ENCODE measurements at regions not wholly inside any gene's neighbourhood (a gene's known extent, or its start where the extent isn't known, plus 50 kb on each side); places are given as distances from the start of the nearest gene placed in this dataset.
"Not testable (repeated sequence)": the region's sequence is repeated elsewhere in the genome, so short reads cannot be mapped to it uniquely, and the experiment has no call there.

DNA sequence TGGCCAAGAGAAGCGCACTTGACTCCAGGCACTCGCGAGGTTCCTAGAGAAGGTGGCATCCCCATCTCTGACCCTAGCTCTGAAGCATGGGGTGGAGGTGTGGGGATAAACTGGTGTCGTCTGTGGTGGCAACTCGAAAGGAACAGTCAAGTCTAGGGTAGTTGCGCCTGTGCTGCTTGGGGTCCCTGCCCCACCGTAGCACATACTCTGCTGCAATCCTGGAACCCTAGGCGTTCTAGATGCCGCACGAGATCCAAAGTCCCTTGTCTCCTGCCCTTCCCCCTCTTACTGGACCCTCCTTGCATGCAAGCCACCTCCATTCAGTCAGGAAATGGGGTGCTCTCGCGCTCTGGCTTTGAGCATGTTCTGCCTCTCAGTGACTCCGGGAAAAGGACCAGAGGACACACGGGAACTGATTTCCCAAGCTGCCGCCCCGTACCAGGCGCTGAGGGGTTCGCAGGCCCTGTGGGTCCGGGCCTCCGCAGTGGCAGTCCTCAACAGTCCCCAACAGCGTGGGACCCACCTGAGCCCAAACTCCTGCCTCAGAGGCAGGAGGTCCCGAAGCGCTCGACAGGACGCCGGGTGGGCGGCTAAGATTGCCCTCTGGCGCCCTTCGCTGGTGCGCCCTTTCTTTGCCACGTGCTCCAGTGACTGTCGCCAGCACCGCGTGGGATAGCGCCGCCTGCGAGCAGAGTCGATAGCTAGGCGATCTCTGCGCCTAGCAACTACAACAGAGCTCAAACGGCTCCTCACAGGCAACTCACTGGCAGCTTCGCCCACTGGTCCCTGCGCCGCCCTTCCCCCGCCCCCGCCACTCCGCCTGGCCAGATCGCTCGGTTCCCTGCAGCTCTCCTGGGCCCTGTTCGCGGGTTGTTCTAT, 452.0 kb downstream of the REEP3 start:
- ChIA-PET POLR2A (no interaction called here), CTCF (no interaction called here)

GRCh38 chr10:63976538-63976937, 455.3 kb downstream of the REEP3 start:
- POLR2A ChIA-PET: no interaction called here
- CTCF ChIA-PET: interaction anchor here (1.3 kb wide), 1 partner anchor 111 kb away, joined by 3 read pairs; no protein-coding TSS in a partner anchor

- ChIA-PET POLR2A (no interaction called here), CTCF (interaction anchor here (0.9 to 1.3 kb wide), 2 partner anchors 110 to 112 kb away, joined by 3 read pairs; no protein-coding TSS in a partner anchor)
Observed at GRCh38 chr10:63977329-63977923, 456.2 kb downstream of the REEP3 start.

- CTCF ChIA-PET, POLR2A ChIA-PET: not testable (repeated sequence)
Observed at GRCh38 chr10:63980870-63981269, 459.7 kb downstream of the REEP3 start.

- POLR2A ChIA-PET, CTCF ChIA-PET: not testable (repeated sequence)
Observed at GRCh38 chr10:63984061-63984460, 462.9 kb downstream of the REEP3 start.

DNA sequence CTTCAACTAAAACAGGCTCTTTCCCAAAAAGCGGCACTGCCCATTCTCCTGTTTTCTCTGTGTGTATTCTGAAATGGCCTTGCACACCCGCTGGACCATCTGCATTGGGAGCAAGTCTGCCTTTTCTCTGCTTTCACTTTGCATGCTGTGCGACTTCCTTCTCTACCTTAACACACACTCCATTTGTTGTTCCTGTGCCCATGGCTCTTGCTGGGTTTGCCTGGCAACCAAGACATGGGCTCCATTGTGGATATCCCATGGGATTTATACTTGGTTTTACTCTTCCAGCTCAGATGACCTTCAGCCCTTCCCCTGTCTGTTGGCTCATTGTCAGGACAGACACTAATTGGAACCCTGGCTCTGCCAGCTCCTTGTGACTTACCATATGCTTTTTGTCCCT, 465.3 kb downstream of the REEP3 start:
- POLR2A ChIA-PET: no interaction called here
- CTCF ChIA-PET: no interaction called here

GRCh38 chr10:63987212-63987611, 466.0 kb downstream of the REEP3 start:
- ChIA-PET CTCF (no interaction called here), POLR2A (no interaction called here)

GRCh38 chr10:63994371-63994770, 473.2 kb downstream of the REEP3 start:
- POLR2A ChIA-PET: no interaction called here
- CTCF ChIA-PET: no interaction called here

- ChIA-PET CTCF (no interaction called here), POLR2A (no interaction called here)
Observed at GRCh38 chr10:64007157-64007556, 486.0 kb downstream of the REEP3 start.

- ChIA-PET POLR2A (no interaction called here), CTCF (no interaction called here)
Observed at GRCh38 chr10:64010711-64011110, 489.5 kb downstream of the REEP3 start.

DNA sequence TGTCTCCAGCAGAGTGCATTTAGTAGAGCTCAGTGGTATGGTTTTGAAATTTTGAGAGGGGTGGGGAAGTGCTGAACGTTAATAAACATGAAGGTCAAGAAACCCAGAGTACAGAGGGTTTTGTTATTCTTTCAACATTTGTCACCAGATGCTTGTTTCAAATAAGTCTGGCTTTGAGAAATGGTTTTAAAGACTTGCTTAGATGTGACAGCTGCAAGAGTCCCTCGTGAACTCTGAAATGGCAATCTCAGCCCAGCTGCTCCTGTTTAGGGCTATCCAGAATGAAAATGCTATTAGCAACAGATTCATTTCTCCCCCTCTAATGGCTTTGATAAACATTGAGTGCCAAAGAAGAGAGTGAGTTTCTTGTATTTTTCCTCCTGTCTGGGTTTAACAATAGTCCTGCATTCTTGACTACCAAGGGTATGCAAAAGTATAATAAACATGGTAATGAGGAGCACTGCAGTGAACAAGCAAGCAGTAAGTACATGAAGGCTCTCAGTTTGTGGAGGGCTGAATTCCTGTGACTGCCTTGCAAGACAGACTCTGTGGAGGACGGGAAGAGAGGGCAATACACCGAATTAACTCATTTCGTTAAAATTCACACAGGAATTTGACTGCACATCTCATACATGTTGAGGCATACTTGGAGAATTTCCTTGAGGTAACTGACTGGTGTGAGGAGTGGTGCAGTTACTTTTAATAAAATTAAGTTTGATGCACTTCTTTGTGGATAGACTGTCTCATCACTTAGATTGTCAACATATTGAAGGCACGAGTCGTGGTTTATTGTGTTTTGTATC, 490.9 kb downstream of the REEP3 start:
- CTCF ChIA-PET: no interaction called here
- POLR2A ChIA-PET: no interaction called here

DNA sequence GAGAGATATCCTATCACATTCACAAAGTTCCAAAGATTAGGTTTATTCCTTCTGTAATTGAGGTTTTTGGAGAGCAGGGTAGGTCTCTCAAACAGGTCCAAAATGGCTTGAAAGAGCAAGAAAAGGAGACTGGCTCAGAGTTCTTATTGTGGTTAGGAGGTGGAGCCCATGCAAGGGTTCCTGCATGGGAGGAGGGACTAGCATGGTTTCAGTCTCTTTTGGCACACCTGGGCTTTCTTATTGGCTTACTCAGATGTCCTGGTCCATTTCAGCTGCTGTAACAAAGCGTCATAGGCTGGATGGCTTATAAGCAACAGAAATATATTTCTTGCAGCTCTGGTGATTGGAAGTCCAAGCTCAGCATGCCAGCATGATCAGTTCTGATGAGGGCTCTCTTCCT, 493.1 kb downstream of the REEP3 start:
- ChIA-PET CTCF (no interaction called here), POLR2A (no interaction called here)

DNA sequence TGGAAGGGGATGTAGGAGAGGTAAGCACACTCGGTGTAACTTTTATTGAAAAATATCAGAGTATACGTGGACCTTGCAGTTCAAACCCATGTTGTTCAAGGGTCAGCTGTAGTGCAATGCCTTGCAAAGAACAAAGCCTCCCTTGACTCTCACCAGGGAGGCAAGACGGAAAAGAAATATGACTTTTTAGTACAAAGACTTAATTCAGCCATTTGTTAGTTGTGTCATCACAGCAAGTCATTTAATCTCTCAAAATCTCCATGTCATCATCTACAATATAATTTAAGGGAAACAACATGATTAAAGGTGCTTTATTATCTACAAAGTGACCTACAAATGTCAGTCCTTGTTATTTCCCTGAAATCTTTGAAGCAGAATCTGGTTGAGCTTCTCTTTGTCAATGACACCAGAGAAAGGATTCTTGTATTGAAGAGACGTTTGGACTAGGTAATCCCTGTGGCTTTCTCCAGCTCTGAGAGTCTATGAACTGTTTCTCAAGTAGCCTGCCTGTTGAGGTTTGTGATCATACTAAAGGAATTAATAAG, 502.8 kb downstream of the REEP3 start:
- POLR2A ChIA-PET: no interaction called here
- CTCF ChIA-PET: no interaction called here

DNA sequence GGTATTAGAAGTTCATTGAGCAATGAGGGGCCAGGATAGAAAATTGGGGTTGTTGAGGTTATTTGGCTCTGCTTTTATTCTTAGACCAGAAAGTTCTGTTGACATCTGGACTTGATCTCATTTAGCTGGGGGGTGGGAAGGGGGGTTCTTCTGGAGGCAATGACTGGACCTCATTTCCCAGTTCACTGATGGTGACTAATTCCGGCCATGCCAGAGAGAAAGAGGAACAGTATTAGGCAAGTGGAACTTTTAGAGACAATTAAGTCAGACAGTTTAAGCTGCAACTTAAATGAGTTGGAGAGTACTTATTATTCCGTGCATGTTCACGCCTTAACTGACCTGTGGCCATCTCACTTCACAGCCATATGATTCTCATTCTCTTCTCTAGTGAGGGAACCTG, 512.5 kb downstream of the REEP3 start:
- POLR2A ChIA-PET: no interaction called here
- CTCF ChIA-PET: no interaction called here

DNA sequence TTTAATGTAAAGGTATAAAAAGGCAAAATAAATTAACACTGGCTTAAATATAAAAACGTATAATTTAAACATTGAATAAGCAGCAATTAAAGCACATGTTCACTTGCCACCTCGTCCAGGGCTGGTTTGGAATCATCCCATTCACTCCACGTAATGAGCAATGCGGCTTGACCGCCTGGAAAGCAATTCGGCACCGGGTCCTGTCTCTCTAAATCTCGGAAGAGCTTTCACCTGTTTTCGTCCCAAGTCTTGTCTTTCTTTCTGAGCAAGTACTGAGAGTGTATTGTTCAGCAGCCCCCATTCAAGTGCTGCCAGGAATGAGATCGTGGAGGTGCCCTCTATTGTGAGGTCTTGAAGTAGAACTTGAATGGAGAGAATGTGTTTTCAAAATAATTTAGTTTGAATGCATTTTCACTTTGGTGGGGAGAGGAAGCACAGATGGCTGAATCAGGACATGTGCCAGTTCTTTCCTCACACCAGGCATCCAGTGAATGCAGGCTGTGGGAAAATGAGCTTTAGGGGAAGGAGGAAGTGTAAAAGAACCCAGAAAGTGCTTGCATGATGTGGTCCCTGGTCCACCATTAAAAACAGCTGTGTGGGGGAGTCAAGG, 515.2 kb downstream of the REEP3 start:
- POLR2A ChIA-PET: no interaction called here

GRCh38 chr10:64037071-64037661, 516.0 kb downstream of the REEP3 start:
- ChIA-PET POLR2A (no interaction called here), CTCF (no interaction called here)

More for the DNA sequence above, 515.2 kb downstream of the REEP3 start:
- CTCF ChIA-PET: no interaction called here

DNA sequence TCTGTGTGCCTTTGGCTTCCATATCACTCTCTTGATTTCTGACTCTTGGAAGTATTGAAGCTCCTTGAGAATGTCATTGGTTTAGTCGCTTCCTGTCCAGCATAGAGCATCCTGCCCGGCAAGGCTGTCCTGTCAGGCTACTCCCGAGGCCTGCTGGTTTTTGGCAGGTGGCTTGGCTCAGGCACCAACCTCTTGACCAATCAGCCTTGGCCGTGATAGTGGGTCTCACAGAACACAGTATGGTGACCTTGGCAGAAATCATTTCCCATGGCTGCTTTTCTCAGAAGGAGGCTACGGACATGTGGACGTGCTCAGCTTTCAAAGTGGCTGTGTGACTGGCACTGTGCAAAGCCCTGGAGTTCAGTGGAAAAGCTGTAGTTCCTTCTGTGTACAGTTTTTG, 516.9 kb downstream of the REEP3 start:
- ChIA-PET CTCF (no interaction called here), POLR2A (no interaction called here)

GRCh38 chr10:64039198-64039597, 518.0 kb downstream of the REEP3 start:
- ChIA-PET POLR2A (no interaction called here), CTCF (no interaction called here)

- ChIA-PET CTCF (interaction anchor here (0.9 to 1.2 kb wide), 3 partner anchors 10 to 52 kb away, joined by 3 to 4 read pairs (median 4); no protein-coding TSS in a partner anchor), POLR2A (no interaction called here)
Observed at GRCh38 chr10:64040781-64041180, 519.6 kb downstream of the REEP3 start.
